ENCODE measurements at regions not wholly inside any gene's neighbourhood (a gene's known extent, or its start where the extent isn't known, plus 50 kb on each side); places are given as distances from the start of the nearest gene placed in this dataset.

DNA sequence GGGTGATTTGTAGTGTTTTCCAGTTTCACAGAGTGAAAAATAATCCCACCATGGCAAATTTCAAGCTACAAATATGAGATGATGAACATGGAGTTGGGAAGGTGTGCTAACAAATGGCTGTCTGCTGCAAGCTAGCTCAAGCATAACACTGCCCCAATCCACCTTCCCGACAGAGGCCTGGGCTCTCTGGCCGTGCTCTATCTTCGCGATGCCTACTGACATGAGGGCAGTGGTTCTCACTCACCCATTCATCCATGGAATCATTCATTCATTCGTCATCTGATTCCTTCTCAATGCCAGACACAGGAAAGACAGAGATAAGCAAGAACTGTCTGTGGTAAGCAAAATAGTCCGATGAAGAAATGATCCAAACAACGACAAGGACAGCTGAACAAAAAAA is 65.4 kb downstream of the ZNF467 start:
- H3K27ac ChIP-seq = no peak overlapping the region
- no peaks in the 10 kb centered on the region for H3K27me3 ChIP-seq (ENCODE audit: insufficient read depth, low read depth)
- H3K4me3 ChIP-seq = no peak overlapping the region
- no peaks in the 10 kb centered on the region for H4K20me1 ChIP-seq (ENCODE audit: insufficient read depth)
- no peaks in the 10 kb centered on the region for H3K36me3 ChIP-seq (ENCODE audit: low read depth)
- no TSS peak for BruUV-seq (replicated peaks)
- ChIA-PET POLR2A (ENCODE audit: unreplicated experiment) (no interaction called here), CTCF (no interaction called here)
- TF ChIP-seq, protein P1, sequence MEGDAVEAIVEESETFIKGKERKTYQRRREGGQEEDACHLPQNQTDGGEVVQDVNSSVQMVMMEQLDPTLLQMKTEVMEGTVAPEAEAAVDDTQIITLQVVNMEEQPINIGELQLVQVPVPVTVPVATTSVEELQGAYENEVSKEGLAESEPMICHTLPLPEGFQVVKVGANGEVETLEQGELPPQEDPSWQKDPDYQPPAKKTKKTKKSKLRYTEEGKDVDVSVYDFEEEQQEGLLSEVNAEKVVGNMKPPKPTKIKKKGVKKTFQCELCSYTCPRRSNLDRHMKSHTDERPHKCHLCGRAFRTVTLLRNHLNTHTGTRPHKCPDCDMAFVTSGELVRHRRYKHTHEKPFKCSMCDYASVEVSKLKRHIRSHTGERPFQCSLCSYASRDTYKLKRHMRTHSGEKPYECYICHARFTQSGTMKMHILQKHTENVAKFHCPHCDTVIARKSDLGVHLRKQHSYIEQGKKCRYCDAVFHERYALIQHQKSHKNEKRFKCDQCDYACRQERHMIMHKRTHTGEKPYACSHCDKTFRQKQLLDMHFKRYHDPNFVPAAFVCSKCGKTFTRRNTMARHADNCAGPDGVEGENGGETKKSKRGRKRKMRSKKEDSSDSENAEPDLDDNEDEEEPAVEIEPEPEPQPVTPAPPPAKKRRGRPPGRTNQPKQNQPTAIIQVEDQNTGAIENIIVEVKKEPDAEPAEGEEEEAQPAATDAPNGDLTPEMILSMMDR (conservative IDR thresholded peaks at IDR 0.05) = no peak
- TF ChIP-seq EZH2 (IDR thresholded peaks at IDR 0.05; ENCODE audit: low read depth) = no peak
- H3K4me2 ChIP-seq = no peak overlapping the region
- H3K9me2 ChIP-seq (ENCODE audit: insufficient read depth) = no peaks in the 10 kb centered on the region
- no peaks in the 10 kb centered on the region for H3F3A ChIP-seq (ENCODE audit: insufficient read depth, low read depth)
- H3K9me3 ChIP-seq (ENCODE audit: insufficient read depth, low read depth) = peaks cover 29% of the 10 kb centered on the region
- H3K4me1 ChIP-seq (replicated peaks; ENCODE audit: insufficient read depth) = no peaks in the 10 kb centered on the region
- intact Hi-C loops (cut with micrococcal nuclease; ENCODE audit: unreplicated experiment) = no loop called here
- H2AFZ ChIP-seq = no peak overlapping the region
- no peaks in the 10 kb centered on the region for H3K79me2 ChIP-seq (ENCODE audit: low read depth)
- DNase-seq = no peak

- Histone ChIP-seq H3K4me3 (no peak overlapping the region), H3K9me3 (ENCODE audit: insufficient read depth, low read depth) (peaks cover 25% of the 10 kb centered on the region), H4K20me1 (ENCODE audit: insufficient read depth) (no peaks in the 10 kb centered on the region), H3K36me3 (ENCODE audit: low read depth) (no peaks in the 10 kb centered on the region), H3K4me2 (no peak overlapping the region), H3K9me2 (ENCODE audit: insufficient read depth) (no peaks in the 10 kb centered on the region), H3K27ac (no peak overlapping the region), H3F3A (ENCODE audit: insufficient read depth, low read depth) (no peaks in the 10 kb centered on the region), H3K4me1 (replicated peaks; ENCODE audit: insufficient read depth) (no peaks in the 10 kb centered on the region), H3K79me2 (ENCODE audit: low read depth) (no peaks in the 10 kb centered on the region), H3K27me3 (ENCODE audit: insufficient read depth, low read depth) (no peaks in the 10 kb centered on the region), H2AFZ (no peak overlapping the region)
- BruUV-seq (replicated peaks) = no TSS peak
- ChIA-PET CTCF (no interaction called here), POLR2A (ENCODE audit: unreplicated experiment) (no interaction called here)
- DNase-seq = peak in 1 of 2 experiments; percentile 63
- intact Hi-C loops (cut with micrococcal nuclease; ENCODE audit: unreplicated experiment) = no loop called here
- no peak for TF ChIP-seq EZH2 (IDR thresholded peaks at IDR 0.05; ENCODE audit: low read depth)
- TF ChIP-seq, protein P1 (conservative IDR thresholded peaks at IDR 0.05) = no peak
These were observed 65.9 kb downstream of the ZNF467 start for GRCh38 chr7:149707448-149707886.

DNA sequence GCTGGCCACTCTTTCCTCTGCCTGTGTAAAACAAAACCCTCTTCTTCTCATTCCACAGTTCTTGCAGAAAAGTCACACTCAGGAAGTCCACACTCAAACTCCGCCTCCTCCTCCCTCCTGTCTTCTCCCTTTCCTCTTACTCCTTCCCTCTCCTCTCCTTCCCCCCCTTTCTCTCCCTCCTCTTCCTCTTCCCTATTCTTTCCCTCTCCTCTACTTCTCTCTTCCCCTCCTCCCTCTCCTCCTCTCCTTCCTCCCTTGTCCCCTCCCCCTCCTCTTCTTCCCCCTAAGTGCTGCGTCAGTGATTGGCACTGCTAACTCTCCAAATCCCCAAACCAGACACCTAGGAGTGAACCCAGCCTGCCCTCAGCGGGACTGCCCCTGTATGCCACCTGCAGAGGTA is 67.0 kb downstream of the ZNF467 start:
- H3K36me3 ChIP-seq (ENCODE audit: low read depth) = no peaks in the 10 kb centered on the region
- H3K27me3 ChIP-seq (ENCODE audit: insufficient read depth, low read depth) = no peaks in the 10 kb centered on the region
- H3K4me3 ChIP-seq = no peak overlapping the region
- BruUV-seq (replicated peaks) = no TSS peak
- no peaks in the 10 kb centered on the region for H3K9me2 ChIP-seq (ENCODE audit: insufficient read depth)
- ChIA-PET POLR2A (ENCODE audit: unreplicated experiment) (no interaction called here), CTCF (no interaction called here)
- no peak for TF ChIP-seq EZH2 (IDR thresholded peaks at IDR 0.05; ENCODE audit: low read depth)
- TF ChIP-seq, protein P1 (conservative IDR thresholded peaks at IDR 0.05) = no peak
- no peaks in the 10 kb centered on the region for H3K79me2 ChIP-seq (ENCODE audit: low read depth)
- no peaks in the 10 kb centered on the region for H3F3A ChIP-seq (ENCODE audit: insufficient read depth, low read depth)
- H3K4me1 ChIP-seq (replicated peaks; ENCODE audit: insufficient read depth) = no peaks in the 10 kb centered on the region
- intact Hi-C loops (cut with micrococcal nuclease; ENCODE audit: unreplicated experiment) = no loop called here
- H3K9me3 ChIP-seq (ENCODE audit: insufficient read depth, low read depth) = peaks cover 19% of the 10 kb centered on the region
- no peak overlapping the region for H2AFZ ChIP-seq
- H3K4me2 ChIP-seq = no peak overlapping the region
- H4K20me1 ChIP-seq (ENCODE audit: insufficient read depth) = no peaks in the 10 kb centered on the region
- no peak overlapping the region for H3K27ac ChIP-seq
- DNase-seq = no peak
